NCI-H1048 (cell line): ENCODE measurements at regions not wholly inside any gene's neighbourhood (a gene's known extent, or its start where the extent isn't known, plus 50 kb on each side); places are given as distances from the start of the nearest gene placed in this dataset.

Experiments
- DNase-seq: peaks from one replicate; lab custom pipeline; 2025; lab: John Stamatoyannopoulos, UW

DNA sequence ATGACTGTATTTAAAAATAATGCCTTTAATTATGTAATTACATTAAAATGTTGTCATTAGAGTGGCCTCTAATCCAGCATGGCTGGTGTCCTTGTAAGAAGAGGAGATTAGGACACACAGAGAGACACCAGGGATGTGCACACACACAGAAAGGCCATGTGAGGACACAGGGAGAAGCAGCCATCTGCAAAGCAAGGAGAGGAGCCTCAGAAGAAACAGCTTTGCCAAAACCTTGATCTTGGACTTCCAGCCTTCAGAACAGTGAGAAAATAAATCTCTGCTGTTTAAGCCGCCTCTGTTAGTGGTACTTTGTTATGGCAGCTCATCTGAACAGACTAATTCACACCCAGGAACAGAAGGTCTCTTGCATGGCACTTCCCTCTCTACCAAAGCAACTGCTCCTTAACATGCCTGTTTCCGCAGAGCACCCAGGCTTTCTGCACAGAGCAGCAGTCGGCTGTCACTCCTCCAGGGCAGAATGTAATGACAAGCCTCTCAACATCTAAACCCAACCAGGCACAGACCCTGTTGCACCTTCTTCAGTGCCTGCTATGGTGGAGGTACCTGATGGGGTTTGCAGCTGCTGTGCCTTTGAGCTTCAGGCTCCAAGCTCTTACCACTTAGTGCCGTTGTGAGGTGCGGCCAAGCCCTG is 377.7 kb downstream of the TDRD15 start:
- no peak for DNase-seq

DNA sequence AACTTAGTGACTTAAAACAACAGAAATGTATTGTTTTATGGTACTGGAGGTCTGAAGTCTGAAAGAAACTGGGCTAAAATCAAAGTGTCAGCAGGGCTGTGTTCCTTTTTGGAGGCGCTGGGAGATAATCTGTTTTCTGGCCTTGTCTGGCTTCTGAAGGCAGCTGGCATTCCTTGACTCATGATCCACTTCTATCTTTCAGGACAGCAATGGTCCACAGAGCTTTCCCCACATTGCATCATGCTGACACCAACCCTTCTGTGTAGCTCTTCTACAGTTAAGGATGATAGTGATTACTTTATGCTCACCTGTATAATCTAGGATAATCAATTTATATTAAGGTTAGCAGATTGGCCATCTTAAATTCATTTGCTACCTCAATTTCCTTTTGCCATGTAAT is 392.1 kb downstream of the TDRD15 start:
- DNase-seq = no peak

DNA sequence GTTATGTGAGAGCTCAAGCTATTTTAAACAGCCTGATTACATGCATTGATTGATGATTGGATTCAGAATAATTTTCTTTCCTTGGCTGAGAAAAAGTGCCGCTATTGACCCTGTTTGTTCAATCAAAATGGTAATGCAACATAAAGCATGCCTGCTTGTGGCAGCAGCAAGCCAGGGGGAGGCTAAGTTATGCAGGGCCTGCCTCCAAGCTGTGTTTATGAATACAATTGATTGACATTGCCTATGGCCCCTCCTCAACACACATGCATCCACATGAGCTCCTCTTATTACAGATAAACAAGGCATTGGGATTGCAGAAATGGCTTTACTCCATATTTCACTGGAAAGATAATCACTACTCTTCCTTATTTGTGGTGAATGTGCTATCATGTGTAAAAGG is 395.6 kb downstream of the TDRD15 start:
- no peak for DNase-seq

DNA sequence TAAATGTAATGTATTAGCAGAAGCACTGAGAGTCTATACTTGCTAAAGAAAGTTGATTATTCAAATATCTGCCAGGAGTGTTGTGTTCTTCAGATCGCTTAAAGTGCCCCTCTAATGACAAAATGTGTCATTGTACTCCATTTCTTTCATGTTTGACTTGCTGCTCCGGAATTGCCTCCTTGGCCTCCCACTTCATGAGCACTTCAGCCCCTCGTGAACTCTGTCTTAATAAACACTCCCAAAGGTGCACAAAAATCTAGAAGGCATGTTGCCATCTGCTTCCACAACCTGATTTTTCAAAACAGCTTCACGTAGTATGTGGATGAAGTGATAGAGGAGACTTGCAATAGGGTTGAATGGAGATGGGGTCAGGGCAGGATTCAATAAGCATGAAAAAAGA is 396.1 kb downstream of the TDRD15 start:
- no peak for DNase-seq

DNA sequence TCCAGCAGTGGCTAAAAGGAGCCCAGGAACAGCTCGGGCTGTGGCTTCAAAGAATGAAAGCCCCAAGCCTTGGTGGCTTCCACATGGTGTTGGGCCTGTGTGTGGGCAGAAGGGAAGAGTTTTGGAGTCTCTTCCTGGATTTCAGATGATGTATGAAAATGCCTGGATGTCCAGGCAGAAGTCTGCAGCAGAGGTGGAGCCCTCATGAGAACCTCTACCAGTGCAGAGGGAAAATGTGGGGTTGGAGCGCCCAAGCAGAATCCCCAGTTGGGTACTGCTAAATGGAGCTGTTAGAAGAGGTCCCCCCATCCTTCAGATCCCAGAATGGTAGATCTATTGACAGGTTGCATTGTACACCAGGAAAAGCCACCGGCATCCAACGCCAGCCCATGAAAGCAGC is 412.1 kb downstream of the TDRD15 start:
- DNase-seq = no peak

DNA sequence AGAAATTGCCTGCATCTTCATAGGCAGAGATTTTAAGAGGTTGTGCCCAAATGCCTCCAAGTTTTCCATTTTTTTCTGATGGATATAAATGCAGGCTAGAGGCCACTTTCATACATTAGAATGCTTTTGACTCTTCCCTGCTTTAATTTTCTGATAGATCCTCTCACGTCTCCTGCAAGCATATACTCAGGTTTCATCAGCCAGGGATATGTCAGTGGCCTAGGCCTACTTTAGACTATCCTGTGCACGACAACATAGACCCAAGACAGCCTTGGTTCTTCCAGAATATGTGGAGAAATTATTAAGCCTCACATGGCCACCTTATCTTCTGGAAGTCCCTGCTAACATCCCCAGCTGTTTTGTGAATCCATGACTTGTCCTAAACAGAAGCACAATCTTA is 415.9 kb downstream of the TDRD15 start:
- DNase-seq = no peak

DNA sequence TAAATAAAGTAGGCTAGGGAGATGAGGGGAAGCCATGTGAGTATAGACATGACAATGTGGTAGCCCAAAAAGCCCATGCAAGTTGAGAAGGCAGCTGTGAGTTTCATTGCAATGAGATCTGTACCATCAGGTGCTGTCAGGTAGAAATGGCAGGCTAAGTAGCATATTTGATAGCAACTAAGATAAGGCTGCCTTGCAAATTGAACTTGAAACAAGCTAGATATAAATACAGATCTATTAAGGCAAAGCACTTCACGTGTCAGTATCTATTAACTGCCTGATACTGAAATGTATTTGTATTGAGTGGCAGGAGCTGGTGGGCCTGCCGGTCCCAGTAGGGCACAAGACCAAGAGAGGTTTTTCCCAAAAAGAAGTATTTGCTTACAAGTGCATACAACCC is 419.9 kb downstream of the TDRD15 start:
- DNase-seq = no peak

DNA sequence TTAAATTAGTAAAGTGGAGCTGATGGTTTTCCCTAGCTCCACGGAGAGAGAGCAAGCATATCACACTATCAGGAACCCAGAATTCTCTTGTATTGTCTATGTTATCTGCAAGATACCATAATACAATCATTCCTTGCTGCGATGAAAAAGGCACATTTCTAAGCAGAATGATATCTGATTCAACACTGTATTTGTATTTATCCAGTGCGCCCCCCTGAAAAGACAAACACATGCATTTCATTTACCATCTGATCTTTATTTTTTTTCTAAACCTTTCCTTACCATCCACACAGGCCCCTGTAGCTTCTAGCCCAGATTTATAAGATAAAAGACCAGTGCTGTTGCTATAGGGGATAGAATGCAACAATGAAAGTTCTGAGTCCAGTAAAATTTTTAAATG is 420.6 kb downstream of the TDRD15 start:
- DNase-seq = no peak

DNA sequence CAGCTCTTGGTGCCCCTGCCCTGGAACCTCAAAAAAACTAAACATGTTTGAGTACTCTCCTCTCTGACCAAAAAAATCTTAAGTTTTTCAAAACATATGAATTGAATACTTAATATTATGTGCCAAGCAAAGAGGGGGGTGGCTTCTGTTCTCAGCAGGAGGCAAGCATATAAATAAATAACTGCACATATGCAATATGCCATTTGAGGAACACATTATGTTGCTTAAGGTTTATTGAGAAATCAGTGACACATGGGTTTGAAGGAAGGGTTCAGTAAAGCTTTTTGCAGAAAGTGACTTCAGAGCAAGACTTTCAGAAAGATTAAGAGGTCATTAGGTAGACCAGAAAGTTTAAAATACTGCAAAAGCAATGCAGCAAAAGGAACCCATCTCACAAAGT is 429.2 kb downstream of the TDRD15 start:
- DNase-seq = no peak

DNA sequence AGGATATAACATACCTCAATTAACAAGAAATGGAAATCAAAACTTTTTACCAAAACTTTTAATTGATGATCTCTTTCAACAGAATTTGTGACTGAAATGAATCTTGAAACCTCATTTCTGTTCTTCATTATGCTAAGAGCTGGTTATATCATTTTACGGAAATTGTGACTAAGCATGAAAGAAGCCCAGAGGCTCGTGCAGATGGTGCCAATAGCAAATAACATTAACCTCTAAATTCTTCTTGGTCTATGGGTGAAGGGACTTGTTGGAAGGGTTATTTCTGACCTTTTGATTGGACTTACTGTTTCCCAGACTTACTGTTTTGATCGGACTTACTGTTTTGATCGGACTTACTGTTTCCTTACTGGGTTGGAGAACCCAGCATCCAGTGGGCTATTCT is 435.6 kb downstream of the TDRD15 start:
- DNase-seq = no peak

DNA sequence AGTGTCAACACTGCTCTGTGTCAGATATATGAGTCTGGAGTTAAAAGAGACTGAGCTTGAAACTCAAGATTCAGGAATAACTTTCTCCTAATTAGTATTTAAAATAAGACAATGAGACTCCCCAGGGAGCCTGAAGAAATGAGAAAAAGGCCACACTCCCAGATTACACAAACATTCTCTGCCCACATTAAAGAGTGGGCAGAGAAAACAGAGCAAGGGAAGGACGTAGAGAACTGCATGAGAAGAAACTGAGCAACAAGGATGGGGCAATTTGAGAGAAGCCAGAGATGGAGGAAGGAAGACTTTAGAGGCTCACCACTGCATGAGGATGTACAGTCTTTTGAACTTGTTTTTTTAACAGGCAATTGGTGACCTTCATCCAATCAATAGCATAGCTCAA is 438.2 kb downstream of the TDRD15 start:
- DNase-seq = no peak

DNA sequence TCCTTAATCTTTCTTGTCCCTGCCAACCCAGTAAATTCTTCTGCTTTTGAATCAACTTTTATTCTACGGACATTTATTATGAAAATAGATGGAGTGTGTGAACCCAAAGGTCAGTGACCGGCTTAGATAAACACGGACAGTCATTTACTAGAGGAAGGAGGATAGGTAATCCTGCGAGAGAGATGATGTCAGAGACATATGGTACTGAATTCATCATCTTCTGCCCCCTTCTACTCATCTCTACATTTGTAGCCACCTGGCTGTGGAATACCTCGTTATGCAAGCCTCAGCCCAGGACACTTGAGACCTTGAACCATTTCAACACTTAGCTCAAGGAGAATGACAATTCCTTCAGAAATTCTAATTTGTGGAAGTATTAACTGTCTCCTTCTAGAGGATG is 443.6 kb downstream of the TDRD15 start:
- DNase-seq = no peak

DNA sequence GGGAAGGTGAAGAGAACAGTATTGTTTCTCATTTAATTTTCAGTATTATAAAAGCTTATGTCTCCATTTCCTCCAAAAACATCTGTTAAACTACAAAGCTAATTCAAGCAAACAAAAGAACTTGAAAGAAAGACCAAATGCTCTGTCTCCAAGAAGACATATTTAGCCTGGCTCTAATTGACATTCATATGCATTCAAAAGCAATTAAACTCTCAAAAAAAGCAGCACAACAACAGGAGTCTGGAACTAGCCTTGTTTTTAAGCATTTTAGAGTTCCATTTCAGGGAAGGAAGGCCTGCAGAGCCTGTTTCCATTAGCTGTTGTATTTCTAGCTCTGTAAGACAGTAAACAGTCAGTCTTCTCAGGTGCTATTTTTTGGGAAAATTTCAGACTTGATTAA is 447.9 kb downstream of the TDRD15 start:
- DNase-seq = no peak

DNA sequence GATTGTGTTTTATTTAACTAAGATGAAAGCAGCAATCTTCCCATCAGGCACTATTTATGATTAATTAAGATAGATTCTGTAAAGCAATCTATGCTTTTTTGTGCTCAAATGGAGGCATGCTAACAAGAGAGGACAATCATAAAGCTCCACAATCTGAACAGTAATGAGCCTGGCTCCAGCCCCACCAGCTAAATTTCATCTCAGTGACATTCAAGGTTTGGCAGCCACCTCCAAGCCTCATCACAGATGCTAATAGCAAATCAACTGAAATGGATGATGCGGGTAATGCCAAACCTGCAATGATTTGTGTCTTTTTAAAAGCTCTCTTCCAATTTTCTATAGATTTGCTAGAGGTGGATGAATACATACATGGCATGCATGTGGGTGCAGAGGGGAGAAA is 456.6 kb downstream of the TDRD15 start:
- DNase-seq = no peak

DNA sequence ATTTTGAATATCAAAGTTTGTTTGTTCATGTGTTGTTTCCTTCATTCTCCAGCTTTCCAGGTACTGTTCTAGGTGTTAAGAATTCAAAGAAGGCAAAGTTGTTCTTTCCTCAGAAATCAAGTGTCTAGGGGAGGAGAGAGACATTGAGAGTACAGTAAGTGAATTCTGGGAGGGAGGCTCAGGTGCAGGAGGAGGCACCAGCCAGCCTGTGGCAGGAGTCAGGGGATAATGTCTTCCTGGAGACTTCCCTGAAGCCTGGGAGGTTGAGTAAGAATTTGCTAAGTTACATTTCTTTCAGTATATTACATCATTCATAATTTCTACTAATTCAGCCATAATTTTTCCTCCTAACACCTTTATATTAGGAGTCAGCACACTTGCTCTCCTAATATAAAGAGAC is 462.1 kb downstream of the TDRD15 start:
- DNase-seq = no peak

DNA sequence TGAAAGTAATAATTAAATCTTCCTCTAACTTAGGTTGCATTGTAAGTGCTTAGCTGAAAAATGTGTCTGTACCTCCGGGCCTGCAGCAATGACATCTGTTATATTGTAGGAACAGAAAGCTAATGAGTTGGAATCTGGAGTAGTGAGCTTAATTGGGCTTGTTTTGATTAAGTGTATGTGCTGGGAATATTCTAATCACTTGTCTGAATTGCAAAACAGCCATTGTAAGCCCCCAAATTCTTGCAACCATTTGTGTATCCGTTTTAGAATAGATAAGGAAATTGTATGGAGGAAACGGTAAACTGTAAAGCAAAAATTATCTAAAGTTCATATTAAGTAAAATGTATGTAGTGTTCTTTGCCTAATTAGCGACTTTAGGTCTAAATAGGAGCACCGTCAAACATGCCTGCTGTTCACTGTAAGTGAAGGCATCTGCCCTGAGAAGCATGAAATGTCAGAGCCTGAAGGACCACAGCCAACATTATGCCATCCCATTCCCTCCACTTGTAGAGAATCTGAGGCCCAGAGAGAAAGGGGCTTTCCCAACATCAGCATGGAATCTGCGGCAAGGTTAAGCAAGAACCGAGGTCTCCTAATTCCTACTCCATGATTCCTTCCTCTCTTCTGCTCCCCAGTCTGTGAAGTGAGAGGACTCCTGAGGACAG is 466.4 kb downstream of the TDRD15 start:
- no peak for DNase-seq

DNA sequence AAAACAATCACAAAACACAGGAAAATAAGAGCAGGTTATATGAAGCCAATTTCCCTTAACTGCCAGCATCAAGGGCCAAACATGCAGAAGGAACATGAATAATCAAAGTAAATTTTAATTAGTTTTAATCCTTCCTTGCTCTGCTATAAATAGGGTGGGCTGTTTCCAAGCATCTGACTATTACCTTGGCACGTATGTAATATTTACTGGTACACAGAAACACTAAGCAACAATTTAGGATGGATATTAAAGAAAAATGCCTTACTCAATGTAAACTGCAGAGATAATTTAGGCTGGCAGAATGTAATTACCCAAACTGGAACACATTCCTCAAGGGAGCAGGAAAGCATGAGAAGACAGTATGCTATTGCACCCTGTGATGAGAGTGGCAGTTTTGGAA is 468.2 kb downstream of the TDRD15 start:
- no peak for DNase-seq

DNA sequence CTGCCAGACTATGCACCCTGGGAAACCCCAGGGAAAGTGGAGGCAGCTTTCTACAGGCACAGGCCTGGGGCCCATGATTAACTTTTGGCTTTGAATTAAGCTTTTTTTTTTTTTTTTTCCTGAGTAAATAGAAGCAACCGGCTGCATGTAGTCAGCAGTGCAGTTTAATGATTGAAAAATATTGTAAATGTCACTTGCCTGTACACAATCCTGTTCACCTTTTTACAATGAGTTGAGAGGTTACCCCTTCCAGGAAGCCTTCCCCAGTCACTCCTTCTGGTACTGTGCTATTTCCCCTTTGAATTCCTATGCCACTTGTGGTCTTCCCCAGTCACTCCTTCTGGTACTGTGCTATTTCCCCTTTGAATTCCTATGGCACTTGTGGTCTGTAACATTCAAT is 475.6 kb downstream of the TDRD15 start:
- DNase-seq = no peak

DNA sequence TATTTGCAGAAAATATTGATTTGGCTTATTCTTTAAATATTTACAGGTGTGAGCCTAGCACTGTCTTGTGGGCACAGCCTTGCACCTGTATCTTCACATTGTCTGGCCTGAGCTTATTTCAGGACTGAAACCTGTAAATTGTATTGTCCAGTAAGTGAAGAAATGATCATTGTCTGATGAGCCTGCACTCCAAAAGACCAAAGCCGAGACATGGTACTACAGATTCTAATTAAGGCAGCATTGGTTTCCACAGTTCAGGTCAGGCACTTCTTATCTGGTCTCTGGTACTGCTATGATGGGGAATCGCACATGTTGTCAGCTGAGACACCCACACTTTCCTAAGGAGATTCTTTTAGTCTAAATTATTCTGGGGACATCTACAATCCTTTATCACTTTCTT is 479.0 kb downstream of the TDRD15 start:
- no peak for DNase-seq

DNA sequence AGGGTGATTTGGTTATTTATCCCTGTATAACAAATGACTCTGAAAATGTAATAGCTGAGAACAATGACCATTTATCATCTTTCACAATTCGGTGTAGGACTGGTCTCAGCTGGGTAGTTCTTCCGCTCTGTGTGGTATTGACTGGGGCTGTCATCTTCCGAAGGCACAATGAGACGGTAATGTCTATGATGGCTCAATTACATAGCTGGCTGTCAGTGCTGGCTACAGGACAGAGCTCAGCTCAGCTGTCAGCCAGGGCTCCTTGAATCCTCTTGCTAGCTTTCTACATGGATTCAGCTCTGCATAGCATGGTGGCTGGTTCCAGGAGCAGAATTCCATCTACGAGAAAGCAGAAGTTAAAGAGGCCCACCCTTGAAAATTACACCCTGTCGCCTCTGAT is 483.8 kb downstream of the TDRD15 start:
- DNase-seq = no peak

DNA sequence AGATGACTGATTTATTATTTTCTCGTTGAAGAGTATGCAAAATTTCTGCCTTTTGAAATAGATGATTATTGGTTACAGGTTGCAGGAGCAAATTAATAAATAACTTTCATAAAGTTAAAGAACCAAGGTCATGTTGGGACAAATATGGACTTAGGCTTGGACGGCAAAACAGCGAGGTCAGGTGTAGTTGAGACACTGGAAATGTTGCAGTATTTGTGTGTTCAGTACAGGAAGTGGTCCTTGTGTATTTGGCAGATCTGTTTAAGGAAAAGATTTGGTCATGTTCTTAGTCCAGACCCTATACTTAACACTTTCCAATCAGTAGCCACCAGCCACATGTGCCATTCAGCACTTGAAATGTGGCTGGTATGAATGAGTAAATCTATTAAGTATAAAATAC is 486.5 kb downstream of the TDRD15 start:
- no peak for DNase-seq

DNA sequence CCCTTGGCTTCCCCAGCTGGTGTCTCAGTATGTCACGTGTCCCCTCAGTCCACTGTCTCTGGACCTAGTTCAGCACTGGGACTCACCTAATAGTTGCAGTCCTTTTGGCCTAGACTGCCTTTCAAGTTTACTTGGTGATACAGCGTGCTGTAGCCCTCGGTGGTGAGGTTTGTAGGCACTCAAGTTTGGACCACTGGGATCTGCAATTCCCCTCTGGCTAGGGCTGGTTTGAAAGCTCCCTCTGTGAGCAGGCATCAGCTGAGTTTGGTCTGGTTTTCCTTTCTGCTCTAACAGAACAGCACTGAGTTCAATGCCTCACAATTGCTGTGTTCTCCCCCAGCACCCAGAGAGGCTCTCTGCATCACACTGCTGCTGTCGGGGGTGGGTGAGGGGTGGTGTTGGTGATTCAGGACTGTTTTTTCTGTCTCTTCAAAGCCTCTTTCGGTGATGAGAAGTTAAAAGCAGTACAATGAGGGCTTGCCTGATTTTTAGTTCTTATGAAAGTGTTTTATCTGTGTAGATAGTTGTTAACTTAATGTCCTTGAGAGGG is 494.2 kb downstream of the TDRD15 start:
- no peak for DNase-seq

DNA sequence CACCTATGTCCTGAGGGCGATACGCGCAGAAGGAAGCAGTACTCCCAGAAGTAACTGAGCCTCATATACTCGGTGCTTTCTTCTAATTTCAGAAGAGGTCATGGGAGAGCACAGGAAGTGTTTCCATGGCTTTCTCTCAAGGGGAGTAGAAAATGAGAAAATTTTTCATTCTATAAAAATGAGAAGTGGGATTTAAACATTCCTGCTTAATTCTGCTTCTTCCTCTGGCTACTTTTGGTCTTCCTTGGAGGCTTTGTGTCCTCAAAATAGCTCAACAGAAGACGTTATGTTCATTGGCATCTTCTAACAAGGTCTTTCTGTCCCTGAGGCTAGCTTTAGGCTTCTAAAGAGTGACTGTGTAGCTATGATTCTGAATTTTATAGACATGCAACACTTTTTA is 497.0 kb downstream of the TDRD15 start:
- no peak for DNase-seq

DNA sequence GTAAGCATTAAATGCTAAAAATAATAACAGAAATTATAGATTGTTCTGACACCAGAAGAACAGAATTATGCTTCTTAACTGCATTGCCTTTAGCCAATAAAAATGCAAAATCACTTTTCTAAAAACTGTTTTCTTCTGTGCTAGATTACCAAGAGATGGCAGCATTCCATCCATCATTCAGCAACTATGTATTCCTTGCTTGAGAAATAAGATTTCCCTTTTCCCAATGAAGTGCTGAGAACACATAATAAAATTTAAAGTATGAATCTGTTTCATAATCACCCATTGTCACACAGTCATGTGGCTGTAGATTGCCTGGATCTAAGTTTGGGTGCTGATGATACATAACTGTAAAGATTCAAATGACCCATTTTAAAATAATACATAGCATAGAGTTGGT is 504.2 kb downstream of the TDRD15 start:
- DNase-seq = no peak
